Neural cell (in vitro differentiated cells): ENCODE measurements at regions not wholly inside any gene's neighbourhood (a gene's known extent, or its start where the extent isn't known, plus 50 kb on each side); places are given as distances from the start of the nearest gene placed in this dataset.

ENCODE experiments used
- H2AFZ ChIP-seq: fragments of 200-600, 300-800 bp; sonication (generic), shearing (Covaris generic); 2 replicates; pipeline ENCODE4 v1.6.0; 2014; ENCODE audit warnings: low read depth, mild to moderate bottlenecking, antibody characterized with exemption, low read length, moderate library complexity
- H3F3A ChIP-seq: fragments of 200-600 bp; shearing (Covaris generic); 2 replicates; pipeline ENCODE4 v1.6.1; 2016; ENCODE audit warnings: mild to moderate bottlenecking, moderate library complexity, mixed read lengths, antibody characterized with exemption, low read length; ENCODE audit not compliant: insufficient read depth, poor library complexity, severe bottlenecking
- H3K27ac ChIP-seq: fragments of 200-600, 300-800 bp; sonication (generic), shearing (Covaris generic); 2 replicates; pipeline ENCODE4 v1.5.1; 2014; ENCODE audit warnings: mild to moderate bottlenecking, low read length, moderate library complexity
- H3K27me3 ChIP-seq: fragments of 300-800, 200-600 bp; sonication (generic), shearing (Covaris generic); 2 replicates; pipeline ENCODE4 v1.6.0; 2014; ENCODE audit warnings: mild to moderate bottlenecking, low read depth, low read length, moderate library complexity; ENCODE audit not compliant: insufficient read depth
- H3K36me3 ChIP-seq: fragments of 300-800, 200-600 bp; sonication (generic), shearing (Covaris generic); 2 replicates; pipeline ENCODE4 v1.5.1; 2014; ENCODE audit warnings: mild to moderate bottlenecking, antibody characterized with exemption, low read length, moderate library complexity; ENCODE audit not compliant: insufficient read depth
- H3K4me2 ChIP-seq: fragments of 300-800, 200-600 bp; sonication (generic), shearing (Covaris generic); 2 replicates; pipeline ENCODE4 v1.6.0; 2014; ENCODE audit warnings: mild to moderate bottlenecking, low read length
- H3K4me3 ChIP-seq: fragments of 300-800, 200-600 bp; sonication (generic), shearing (Covaris generic); 2 replicates; pipeline ENCODE4 v1.5.1; 2014; ENCODE audit warnings: mild to moderate bottlenecking, low read length, moderate library complexity
- H3K79me2 ChIP-seq: fragments of 200-600 bp; shearing (Covaris generic); replicated peaks from 2 replicates; pipeline ENCODE4 v1.6.0; 2014; ENCODE audit warnings: mild to moderate bottlenecking, low read length, moderate library complexity; ENCODE audit not compliant: insufficient read depth
- H3K9ac ChIP-seq: fragments of 300-800, 200-600 bp; sonication (generic), shearing (Covaris generic); 2 replicates; pipeline ENCODE4 v1.6.1; 2016; ENCODE audit warnings: mild to moderate bottlenecking, low read length, mixed read lengths
- H3K9me2 ChIP-seq: fragments of 200-600 bp; shearing (Covaris generic); 2 replicates; pipeline ENCODE4 v1.6.1; 2016; ENCODE audit warnings: mild to moderate bottlenecking, low read length, mixed read lengths; ENCODE audit not compliant: insufficient read depth
- H3K9me3 ChIP-seq: fragments of 200-600, 300-800 bp; sonication (generic), shearing (Covaris generic); 2 replicates; pipeline ENCODE4 v1.6.1; 2016; ENCODE audit warnings: mild to moderate bottlenecking, mixed run types, low read length, moderate library complexity, mixed read lengths
- H4K20me1 ChIP-seq: fragments of 200-600 bp; shearing (Covaris generic); 2 replicates; pipeline ENCODE4 v1.6.1; 2016; ENCODE audit warnings: mild to moderate bottlenecking, mixed run types; ENCODE audit not compliant: insufficient read depth
- EP300 ChIP-seq: fragments of 450-650 bp; conservative IDR thresholded peaks from 2 replicates; pipeline ENCODE4 v1.6.1; 2014; ENCODE audit warnings: antibody characterized with exemption, mild to moderate bottlenecking, moderate library complexity; ENCODE audit not compliant: poor library complexity, severe bottlenecking
- EZH2 ChIP-seq: fragments of 200-600, 300-800 bp; shearing (Covaris generic), sonication (generic); IDR thresholded peaks from 2 replicates; pipeline ENCODE4 v1.6.1; 2014; ENCODE audit warnings: antibody characterized with exemption, low read length, borderline replicate concordance, mild to moderate bottlenecking; ENCODE audit not compliant: insufficient read depth, poor library complexity, severe bottlenecking
- MXI1 ChIP-seq: fragments of 450-650 bp; conservative IDR thresholded peaks from 2 replicates; pipeline ENCODE4 v1.6.1; 2014; ENCODE audit warnings: antibody characterized with exemption, mild to moderate bottlenecking; ENCODE audit not compliant: poor library complexity, severe bottlenecking
- POLR2AphosphoS5 ChIP-seq: IDR thresholded peaks from 2 replicates; pipeline ENCODE4 v1.6.1; 2012
- RAD21 ChIP-seq: fragments of 450-650 bp; conservative IDR thresholded peaks from 2 replicates; pipeline ENCODE4 v1.6.1; 2014; ENCODE audit warnings: antibody characterized with exemption, mild to moderate bottlenecking, moderate library complexity
- SMC3 ChIP-seq: fragments of 450-650 bp; conservative IDR thresholded peaks from 2 replicates; pipeline ENCODE4 v1.6.1; 2014; ENCODE audit warnings: antibody characterized with exemption, mild to moderate bottlenecking, moderate library complexity; ENCODE audit not compliant: poor library complexity
- TAF1 ChIP-seq: IDR thresholded peaks from 2 replicates; pipeline ENCODE4 v1.6.1; 2012; ENCODE audit warnings: low read depth
- TF ChIP-seq, protein P1 (sequence below): IDR thresholded peaks from 2 replicates; pipeline ENCODE4 v1.6.1; 2012; ENCODE audit warnings: borderline replicate concordance
- TF ChIP-seq, protein P2 (sequence below): fragments of 450-650 bp; IDR thresholded peaks from 2 replicates; pipeline ENCODE4 v1.5.1; 2014; ENCODE audit warnings: antibody characterized with exemption, mild to moderate bottlenecking, moderate library complexity; ENCODE audit not compliant: poor library complexity, severe bottlenecking

DNA sequence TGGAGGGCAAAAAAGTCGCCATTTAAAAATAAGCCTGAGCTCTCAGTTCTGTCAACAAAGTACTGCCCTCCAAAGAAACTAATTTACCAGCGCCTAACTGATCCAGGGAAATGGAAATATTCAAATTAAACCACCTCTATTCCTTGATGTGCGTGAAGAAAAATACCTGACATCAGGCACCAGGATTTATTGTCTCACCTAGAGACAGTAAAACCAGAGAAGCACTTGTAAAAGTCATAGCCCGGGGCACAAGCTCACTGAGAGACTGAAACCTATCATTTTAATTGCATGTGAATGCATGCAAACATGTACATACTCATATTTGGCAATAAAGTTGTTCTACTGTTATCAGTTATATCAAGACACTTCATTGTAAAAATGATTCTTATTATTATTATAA, 147.3 kb upstream of the VSTM2A start:
- no peak overlapping the region for H3K9ac ChIP-seq
- H3K79me2 ChIP-seq = no peaks in the 10 kb centered on the region
- TF ChIP-seq SMC3 = no peak
- TF ChIP-seq TAF1 = no peak
- TF ChIP-seq, protein P1, sequence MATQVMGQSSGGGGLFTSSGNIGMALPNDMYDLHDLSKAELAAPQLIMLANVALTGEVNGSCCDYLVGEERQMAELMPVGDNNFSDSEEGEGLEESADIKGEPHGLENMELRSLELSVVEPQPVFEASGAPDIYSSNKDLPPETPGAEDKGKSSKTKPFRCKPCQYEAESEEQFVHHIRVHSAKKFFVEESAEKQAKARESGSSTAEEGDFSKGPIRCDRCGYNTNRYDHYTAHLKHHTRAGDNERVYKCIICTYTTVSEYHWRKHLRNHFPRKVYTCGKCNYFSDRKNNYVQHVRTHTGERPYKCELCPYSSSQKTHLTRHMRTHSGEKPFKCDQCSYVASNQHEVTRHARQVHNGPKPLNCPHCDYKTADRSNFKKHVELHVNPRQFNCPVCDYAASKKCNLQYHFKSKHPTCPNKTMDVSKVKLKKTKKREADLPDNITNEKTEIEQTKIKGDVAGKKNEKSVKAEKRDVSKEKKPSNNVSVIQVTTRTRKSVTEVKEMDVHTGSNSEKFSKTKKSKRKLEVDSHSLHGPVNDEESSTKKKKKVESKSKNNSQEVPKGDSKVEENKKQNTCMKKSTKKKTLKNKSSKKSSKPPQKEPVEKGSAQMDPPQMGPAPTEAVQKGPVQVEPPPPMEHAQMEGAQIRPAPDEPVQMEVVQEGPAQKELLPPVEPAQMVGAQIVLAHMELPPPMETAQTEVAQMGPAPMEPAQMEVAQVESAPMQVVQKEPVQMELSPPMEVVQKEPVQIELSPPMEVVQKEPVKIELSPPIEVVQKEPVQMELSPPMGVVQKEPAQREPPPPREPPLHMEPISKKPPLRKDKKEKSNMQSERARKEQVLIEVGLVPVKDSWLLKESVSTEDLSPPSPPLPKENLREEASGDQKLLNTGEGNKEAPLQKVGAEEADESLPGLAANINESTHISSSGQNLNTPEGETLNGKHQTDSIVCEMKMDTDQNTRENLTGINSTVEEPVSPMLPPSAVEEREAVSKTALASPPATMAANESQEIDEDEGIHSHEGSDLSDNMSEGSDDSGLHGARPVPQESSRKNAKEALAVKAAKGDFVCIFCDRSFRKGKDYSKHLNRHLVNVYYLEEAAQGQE = no peak
- TF ChIP-seq RAD21 = no peak
- TF ChIP-seq, protein P2, sequence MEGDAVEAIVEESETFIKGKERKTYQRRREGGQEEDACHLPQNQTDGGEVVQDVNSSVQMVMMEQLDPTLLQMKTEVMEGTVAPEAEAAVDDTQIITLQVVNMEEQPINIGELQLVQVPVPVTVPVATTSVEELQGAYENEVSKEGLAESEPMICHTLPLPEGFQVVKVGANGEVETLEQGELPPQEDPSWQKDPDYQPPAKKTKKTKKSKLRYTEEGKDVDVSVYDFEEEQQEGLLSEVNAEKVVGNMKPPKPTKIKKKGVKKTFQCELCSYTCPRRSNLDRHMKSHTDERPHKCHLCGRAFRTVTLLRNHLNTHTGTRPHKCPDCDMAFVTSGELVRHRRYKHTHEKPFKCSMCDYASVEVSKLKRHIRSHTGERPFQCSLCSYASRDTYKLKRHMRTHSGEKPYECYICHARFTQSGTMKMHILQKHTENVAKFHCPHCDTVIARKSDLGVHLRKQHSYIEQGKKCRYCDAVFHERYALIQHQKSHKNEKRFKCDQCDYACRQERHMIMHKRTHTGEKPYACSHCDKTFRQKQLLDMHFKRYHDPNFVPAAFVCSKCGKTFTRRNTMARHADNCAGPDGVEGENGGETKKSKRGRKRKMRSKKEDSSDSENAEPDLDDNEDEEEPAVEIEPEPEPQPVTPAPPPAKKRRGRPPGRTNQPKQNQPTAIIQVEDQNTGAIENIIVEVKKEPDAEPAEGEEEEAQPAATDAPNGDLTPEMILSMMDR = no peak
- no peak for TF ChIP-seq POLR2AphosphoS5
- no peak for TF ChIP-seq MXI1
- TF ChIP-seq EP300 = no peak
- no peak for TF ChIP-seq EZH2
- H3K9me3 ChIP-seq = no peaks in the 10 kb centered on the region
- no peak overlapping the region for H3K4me3 ChIP-seq
- no peaks in the 10 kb centered on the region for H3K9me2 ChIP-seq
- H3K36me3 ChIP-seq = no peaks in the 10 kb centered on the region
- no peaks in the 10 kb centered on the region for H4K20me1 ChIP-seq
- no peak overlapping the region for H2AFZ ChIP-seq
- H3K4me2 ChIP-seq = no peak overlapping the region
- H3K27ac ChIP-seq = no peak overlapping the region
- H3F3A ChIP-seq = peaks cover 7% of the 10 kb centered on the region
- no peaks in the 10 kb centered on the region for H3K27me3 ChIP-seq

DNA sequence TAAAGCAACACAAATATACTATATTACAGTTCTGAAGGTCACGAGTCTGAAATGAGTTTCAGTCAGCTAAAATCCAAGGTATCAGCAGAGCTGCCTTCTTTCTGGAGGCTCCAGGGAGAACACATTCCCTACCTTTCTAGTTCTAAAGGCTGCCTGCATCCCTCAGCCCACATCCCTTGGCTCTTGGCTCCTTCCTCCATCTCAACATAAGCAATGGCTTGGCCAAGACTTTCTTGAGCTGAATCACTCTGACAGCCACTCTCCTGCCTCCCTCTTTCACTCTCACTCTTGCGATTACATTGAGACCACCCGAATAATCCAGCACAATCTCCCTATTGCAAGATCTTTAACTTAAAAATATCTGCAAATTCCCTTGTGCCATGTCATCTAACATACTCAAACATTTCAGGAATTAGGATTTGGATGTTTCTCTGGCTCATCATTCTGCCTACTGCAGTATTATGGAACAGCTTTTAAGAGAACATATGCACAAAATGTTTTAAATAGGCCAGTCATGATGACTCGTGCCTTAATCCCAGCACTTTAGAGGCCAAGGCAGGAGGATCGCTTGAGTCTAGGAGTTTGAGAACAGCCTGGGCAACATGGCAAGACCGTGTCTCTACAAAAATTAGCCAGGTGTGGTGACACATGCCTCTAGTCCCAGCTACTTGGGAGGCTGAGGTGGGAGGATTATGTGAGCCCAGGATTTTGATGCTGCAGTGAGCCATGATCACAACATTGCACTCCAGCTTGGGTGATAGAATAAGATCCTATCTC, 144.2 kb upstream of the VSTM2A start:
- TF ChIP-seq MXI1 (no peak), RAD21 (no peak), SMC3 (no peak), EP300 (no peak), TAF1 (no peak), POLR2AphosphoS5 (no peak), EZH2 (no peak)
- TF ChIP-seq, protein P1 = no peak
- TF ChIP-seq, protein P2 = no peak
- H3F3A ChIP-seq = peaks cover 7% of the 10 kb centered on the region

More for the DNA sequence above, 144.2 kb upstream of the VSTM2A start:
- Histone ChIP-seq H3K36me3 (no peaks in the 10 kb centered on the region), H2AFZ (no peak overlapping the region), H3K9ac (no peak overlapping the region), H3K27ac (peak overlapping the region; percentile 43), H3K27me3 (no peaks in the 10 kb centered on the region), H3K4me3 (peak overlapping the region; percentile 2), H3K9me2 (no peaks in the 10 kb centered on the region), H3K4me2 (no peak overlapping the region), H4K20me1 (no peaks in the 10 kb centered on the region), H3K9me3 (no peaks in the 10 kb centered on the region), H3K79me2 (no peaks in the 10 kb centered on the region)
